GM21381 (cell line): ENCODE measurements at regions not wholly inside any gene's neighbourhood (a gene's known extent, or its start where the extent isn't known, plus 50 kb on each side); places are given as distances from the start of the nearest gene placed in this dataset.
"Not testable (repeated sequence)": the region's sequence is repeated elsewhere in the genome, so short reads cannot be mapped to it uniquely, and the experiment has no call there.

Source experiments
- ATAC-seq: cut with Tn5 transposase; IDR thresholded peaks from one replicate; pipeline ENCODE4 v1.9.1; 2021; ENCODE audit warnings: mild to moderate bottlenecking, moderate library complexity; ENCODE audit not compliant: unreplicated experiment

GRCh38 chr14:46147452-46147851, 504.1 kb downstream of the RPL10L start:
- ATAC-seq: no peak

GRCh38 chr14:46147024-46147423, 504.6 kb downstream of the RPL10L start:
- ATAC-seq: no peak

GRCh38 chr14:46140445-46140844, 511.1 kb downstream of the RPL10L start:
- no peak for ATAC-seq

DNA sequence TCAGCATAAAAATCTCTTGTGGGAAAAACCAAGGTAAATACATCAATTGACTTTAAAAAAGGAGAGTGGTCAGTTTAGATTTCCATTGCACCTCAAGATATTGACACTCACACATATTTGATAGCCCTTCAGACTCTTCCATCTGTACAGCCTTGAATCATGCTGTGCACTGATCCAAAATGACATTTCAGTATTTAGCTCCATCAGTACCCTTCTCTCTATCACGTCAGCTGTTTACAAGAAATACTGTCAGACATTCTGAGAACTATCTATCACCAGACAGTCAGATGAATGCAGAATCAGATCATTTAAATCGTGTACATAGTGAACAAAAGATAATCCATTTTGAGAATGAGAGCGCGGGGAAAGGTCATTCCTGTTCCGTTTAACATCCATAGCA, 511.9 kb downstream of the RPL10L start:
- no peak for ATAC-seq

- no peak for ATAC-seq
Observed at GRCh38 chr14:46137786-46138185, 513.8 kb downstream of the RPL10L start.

DNA sequence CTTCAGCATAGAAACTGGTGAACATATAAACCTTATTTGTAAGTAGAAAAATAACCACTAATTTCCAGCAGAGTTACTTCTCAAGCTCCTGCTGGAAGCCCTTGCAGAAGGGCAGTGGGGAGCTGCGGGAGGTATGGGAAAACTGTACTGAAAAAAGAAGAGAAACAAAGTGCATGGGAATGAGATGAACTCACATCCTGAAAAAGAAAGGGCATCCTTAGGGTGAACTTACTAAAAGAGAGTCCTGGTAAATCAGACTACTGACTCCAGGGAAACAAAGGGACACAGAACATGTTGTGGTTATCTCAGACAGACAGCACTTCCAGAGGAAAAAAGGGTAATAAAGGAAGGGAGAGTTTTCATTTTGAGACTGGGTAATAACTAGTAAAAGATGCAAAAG, 515.1 kb downstream of the RPL10L start:
- ATAC-seq: no peak

DNA sequence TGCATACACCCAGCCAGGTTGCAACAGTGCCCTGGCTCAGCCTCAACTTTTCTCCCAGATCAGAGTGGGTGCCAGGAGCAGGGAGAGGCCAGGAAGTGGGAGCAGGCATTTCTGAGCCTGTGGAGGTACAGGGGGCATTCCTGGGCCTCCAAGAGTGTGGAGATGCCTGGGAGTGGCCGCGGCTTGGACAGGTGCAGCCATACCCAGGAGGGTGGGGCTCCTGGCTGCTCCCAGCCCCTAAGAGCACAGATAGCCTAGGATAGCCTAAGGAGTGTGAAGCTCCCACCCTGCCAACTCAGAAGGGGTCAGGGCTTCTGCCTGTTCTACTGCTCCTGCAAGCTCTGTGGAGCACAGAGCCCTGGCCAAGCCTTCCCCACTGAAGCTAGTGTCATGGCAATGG, 543.4 kb downstream of the RPL10L start:
- no peak for ATAC-seq

- ATAC-seq: not testable (repeated sequence)
Observed at GRCh38 chr14:46100901-46101300, 550.7 kb downstream of the RPL10L start.

DNA sequence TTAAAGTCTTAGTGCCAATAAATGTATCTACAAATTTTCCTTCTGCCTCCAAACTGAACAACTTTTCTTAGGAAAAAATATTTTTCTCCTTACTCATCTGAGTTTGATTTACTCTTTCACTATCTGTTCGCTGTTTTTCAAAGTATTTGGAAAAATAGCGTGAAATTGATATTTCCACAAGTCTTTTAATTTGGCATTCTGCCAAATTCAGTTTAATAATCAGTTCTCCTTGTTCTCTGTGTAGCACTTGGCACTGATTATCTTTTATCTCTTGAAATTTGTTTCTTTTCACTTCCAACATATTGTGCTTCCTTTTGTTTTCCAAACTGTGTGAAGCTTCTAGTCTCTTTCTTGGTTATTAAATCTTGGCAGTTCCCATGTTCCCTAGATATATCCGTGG, 559.8 kb downstream of the RPL10L start:
- ATAC-seq: no peak

GRCh38 chr14:46087604-46088003, 564.0 kb downstream of the RPL10L start:
- no peak for ATAC-seq

DNA sequence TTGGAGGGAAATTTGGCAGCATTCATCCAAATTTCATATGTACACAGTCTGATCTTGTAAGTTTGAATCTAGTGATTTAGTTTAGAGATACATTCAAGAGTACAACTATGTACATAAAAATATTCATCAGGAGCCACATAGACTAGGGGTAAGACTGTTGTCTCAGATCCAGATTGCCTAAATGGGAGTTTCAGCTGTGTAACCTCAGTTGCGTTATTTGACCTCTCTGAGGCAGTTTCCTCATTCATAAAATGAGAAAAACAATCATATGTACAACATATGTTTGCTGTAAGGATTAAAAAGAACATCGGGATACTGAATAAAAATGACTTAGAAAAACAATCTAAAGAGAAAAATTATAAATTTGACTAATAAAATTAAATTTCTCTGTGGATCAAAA, 577.5 kb downstream of the RPL10L start:
- ATAC-seq: no peak

DNA sequence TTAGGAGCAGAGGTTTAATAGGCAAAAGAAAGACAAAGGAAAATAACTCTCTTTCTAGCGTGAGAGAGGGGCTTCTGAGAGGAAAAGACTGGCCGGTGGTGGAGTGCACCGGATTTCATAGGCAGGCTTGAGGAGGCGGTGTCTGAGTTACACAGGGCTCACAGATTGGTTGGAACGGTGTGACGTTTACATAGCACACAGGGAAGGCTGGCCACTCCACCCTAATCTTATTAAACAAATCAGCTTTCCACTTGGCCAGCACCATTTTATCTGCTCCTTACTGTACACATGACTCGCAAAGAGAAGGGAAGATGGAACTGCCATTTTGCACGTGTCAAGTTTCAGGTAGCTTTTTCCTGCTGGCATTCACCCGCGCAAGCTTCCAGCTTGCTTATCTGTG, 587.7 kb downstream of the RPL10L start:
- no peak for ATAC-seq

DNA sequence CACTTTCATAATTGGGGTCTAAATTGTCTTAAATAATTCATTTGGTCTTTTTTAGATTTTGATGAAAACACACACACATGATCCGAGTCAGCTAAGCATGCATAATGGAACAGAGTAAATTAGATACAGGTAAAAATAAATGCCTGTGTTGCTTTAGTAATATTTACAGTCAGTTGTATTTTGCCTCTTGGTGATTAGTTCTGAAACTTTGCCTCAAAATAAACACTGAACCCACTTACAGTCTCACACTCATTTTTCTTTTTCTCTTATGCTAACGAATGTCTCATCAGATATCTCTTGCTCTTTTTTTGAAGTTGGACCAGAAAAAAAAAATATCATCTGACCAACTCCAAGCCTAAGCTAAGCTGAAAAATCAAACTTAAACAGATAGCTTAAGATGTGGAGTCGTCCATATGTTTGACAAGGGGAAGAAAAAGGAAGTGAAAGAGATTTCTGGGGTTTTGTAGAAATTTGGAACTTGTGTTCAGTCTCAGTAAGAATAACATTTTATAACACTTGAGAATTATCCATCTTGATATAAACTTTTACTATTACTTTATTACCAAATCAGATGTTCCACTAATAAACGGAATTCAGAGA, 592.5 kb downstream of the RPL10L start:
- no peak for ATAC-seq

DNA sequence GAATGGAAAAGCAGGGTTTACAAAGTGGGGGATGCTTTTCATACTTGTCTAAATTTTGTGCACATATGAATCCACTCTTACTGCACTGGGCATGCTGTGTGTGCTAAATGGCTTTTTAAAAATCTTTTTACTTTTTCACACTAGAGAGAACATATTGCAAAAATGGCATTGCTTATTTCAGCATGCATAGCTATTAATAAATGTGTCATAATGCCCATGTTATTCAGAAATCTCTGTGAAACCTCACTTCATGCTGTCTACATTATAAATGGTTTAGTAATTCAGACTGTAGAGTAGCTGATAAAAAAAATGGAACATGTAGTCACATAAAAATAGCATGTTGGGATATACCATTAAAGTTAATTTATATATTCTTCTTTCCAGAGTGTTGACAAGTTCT, 593.8 kb downstream of the RPL10L start:
- ATAC-seq: no peak

- ATAC-seq: no peak
Observed at GRCh38 chr14:46054526-46054925, 597.1 kb downstream of the RPL10L start.

- no peak for ATAC-seq
Observed at GRCh38 chr14:46053221-46053620, 598.4 kb downstream of the RPL10L start.

GRCh38 chr14:46051796-46052195, 599.8 kb downstream of the RPL10L start:
- no peak for ATAC-seq

DNA sequence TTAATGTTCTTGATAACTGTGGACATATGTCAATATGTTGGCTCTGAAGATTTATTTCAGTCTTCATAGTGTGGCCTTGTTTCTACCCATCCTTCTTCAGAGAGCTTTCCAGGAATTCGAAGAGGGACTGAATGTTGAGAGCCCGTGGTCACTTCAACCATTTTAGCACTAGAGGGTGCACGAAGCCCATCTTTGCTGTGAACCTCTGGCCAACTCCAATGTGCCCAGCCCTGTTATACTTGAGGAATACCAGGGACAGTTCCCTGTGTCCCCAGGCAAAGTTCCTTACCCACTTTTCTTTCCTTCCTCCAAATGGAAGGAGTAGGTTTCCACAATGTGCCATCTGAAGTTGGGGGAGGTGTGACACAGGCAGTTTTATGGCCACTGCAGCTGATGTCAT, 603.5 kb downstream of the RPL10L start:
- ATAC-seq: no peak

- no peak for ATAC-seq
Observed at GRCh38 chr14:46036099-46036498, 615.5 kb downstream of the RPL10L start.

DNA sequence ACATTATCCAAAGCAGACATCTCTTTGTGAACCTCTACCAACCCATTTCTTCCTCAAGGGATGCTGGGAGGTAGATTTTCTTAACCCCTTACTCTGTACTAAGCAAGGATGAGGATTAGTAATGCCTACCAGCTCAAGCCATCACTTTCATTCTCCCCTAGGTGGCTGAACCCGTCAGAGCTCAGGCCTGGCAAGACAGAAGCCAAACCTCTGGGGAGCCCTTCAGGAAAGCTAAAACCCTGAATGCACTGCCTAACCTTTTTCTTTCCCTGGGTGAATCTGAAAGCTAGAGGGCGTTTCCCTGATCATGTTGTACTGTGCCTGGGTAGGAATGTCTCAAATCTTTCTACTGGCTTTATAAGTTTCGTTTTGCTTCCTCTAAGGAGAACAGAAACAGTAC, 617.3 kb downstream of the RPL10L start:
- ATAC-seq: no peak

DNA sequence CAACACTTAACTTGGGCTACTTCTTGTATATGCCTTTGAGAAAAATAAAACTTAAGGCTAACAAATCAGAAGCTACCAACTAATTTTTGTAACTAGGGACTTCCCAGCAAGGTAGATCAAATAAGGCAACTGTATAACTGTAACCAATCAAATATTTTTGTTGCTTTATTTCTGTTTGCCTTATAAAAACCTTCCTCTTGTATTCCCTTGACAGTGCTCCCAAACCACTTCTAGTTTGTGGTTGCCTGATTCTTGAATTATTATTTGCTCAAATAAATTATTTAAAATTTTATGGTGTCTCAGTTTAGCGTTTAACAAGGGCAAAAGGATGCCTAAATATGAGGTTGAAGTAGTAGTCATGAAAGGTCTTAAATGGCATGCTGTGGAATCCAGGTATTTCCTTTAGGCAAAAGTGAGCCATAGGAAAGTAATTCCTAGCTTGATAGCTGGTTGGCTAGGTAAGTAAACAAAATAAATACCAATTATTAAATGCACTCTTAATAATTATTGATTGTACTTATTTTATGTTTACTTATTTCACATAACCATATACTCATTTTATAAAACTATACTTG, 632.6 kb downstream of the RPL10L start:
- no peak for ATAC-seq

DNA sequence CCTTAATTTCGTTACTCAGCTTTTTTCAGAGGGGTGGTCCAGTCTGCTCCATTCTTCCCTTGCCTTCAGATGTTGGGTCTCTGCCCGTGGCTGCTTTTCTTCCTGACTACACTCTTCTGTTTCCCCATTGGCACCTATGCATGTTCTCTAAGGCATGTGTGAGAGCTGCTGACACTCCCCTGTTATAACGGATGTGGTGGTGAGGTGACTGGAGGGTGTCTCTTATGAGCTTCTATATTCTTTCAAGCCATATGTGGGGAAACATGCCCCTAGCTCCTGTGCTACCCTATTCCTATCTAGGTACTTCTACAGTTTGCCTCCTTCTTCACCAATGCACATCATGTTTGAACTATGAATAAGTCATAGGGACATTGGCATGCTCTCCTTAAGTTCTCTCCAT, 643.2 kb downstream of the RPL10L start:
- ATAC-seq: no peak

DNA sequence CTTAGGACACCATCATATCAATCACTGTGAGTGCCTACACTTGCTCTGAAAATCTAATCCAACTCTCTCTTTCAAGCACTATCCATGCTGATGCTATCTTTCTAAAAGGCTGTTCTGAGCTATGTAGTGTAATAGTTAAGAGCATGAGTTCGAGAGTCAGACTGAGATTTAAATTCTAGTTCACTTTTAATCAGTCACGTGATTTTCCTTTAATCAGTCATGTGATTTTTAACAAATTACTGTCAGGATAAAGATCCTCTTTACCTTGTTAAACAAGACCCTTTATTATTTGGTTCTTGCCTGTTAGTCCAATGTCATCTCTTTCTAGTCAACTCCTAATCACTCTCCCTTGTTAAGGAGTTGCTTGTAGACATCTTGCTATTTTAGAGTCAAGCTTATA, 653.0 kb downstream of the RPL10L start:
- no peak for ATAC-seq
